ENCODE measurements at regions not wholly inside any gene's neighbourhood (a gene's known extent, or its start where the extent isn't known, plus 50 kb on each side); places are given as distances from the start of the nearest gene placed in this dataset.
"Not testable (repeated sequence)": the region's sequence is repeated elsewhere in the genome, so short reads cannot be mapped to it uniquely, and the experiment has no call there.

DNA sequence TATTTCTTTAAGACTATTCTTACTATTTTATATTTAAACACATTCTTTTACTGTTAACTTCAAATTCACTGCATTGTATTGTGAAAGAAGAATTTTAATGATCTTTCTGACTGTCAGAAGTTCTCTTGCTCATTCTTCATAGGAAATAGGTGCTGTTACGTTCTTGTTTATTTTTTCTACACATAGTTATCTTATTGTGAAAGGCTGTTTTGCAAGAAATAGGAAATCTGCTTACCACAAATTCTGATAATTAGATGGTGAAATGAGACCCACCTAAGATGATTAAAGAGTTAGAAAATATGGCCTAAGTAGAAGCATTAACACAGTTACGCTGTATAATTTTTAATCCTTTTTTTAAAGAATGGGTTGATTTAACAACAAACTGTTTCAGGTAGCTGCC is 316.1 kb upstream of the ZFP42 start:
- H3K27ac ChIP-seq = no peak overlapping the region

DNA sequence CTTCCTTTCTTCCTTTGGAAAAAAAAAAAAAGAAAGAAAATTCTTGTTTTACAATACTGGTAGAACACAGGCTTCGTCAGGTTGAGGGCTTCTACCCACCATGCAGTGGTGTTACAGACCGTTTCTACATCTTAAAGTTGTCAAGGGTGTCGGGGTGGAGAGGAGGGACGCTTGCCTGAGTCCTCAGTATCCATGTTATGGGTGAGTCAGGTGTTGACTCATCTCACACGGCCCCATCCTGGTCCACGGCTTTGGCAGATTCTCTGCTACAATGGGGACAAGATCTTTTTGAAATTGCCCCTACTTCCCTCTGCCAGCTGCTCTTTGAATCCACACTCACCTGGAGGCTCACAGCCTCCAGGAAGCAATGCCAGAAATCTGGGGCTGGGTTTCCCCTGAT is 310.3 kb upstream of the ZFP42 start:
- TF ChIP-seq, protein P1, sequence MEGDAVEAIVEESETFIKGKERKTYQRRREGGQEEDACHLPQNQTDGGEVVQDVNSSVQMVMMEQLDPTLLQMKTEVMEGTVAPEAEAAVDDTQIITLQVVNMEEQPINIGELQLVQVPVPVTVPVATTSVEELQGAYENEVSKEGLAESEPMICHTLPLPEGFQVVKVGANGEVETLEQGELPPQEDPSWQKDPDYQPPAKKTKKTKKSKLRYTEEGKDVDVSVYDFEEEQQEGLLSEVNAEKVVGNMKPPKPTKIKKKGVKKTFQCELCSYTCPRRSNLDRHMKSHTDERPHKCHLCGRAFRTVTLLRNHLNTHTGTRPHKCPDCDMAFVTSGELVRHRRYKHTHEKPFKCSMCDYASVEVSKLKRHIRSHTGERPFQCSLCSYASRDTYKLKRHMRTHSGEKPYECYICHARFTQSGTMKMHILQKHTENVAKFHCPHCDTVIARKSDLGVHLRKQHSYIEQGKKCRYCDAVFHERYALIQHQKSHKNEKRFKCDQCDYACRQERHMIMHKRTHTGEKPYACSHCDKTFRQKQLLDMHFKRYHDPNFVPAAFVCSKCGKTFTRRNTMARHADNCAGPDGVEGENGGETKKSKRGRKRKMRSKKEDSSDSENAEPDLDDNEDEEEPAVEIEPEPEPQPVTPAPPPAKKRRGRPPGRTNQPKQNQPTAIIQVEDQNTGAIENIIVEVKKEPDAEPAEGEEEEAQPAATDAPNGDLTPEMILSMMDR (IDR thresholded peaks at IDR 0.05) = no peak
- H3K27ac ChIP-seq = no peak overlapping the region
- no peak overlapping the region for H3K4me3 ChIP-seq (ENCODE audit: low read depth in 1 of 2, low read length in 1 of 2)
- no peaks in the 10 kb centered on the region for H3K4me1 ChIP-seq (ENCODE audit: control insufficient read depth in 1 of 2, insufficient read depth in 1 of 2, low read depth in 1 of 2, low read length in 1 of 2)
- H3K9me3 ChIP-seq = no peaks in the 10 kb centered on the region
- no peaks in the 10 kb centered on the region for H3K36me3 ChIP-seq
- H3K27me3 ChIP-seq = no peaks in the 10 kb centered on the region

More for the DNA sequence above, 316.1 kb upstream of the ZFP42 start:
- H3K4me1 ChIP-seq (ENCODE audit: control insufficient read depth in 1 of 2, insufficient read depth in 1 of 2, low read depth in 1 of 2, low read length in 1 of 2) = no peaks in the 10 kb centered on the region
- no peaks in the 10 kb centered on the region for H3K9me3 ChIP-seq
- no peak overlapping the region for H3K4me3 ChIP-seq (ENCODE audit: low read depth in 1 of 2, low read length in 1 of 2)
- TF ChIP-seq, protein P1 (IDR thresholded peaks at IDR 0.05) = no peak
- H3K27me3 ChIP-seq = no peaks in the 10 kb centered on the region
- no peaks in the 10 kb centered on the region for H3K36me3 ChIP-seq

DNA sequence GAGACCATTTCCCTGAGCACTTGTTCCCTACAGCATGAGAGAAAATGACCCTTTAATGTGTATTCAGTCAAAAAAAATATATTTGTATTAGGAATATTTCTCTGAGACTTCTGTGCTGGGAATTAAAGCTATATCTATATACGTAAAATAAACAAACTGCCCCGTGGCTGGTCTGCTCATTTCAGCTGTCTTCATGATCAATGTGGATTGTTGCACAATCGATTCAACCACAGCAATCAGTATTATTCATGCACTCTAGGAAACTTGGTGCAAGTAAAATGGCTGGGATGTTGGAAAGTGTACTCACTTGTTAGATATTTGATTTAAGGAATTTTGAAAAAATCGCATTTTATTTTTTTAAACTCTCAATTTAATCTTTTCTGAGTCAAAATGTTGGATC is 307.9 kb upstream of the ZFP42 start:
- Histone ChIP-seq H3K27ac (no peak overlapping the region), H3K36me3 (no peaks in the 10 kb centered on the region), H3K27me3 (no peaks in the 10 kb centered on the region), H3K4me1 (ENCODE audit: control insufficient read depth in 1 of 2, insufficient read depth in 1 of 2, low read depth in 1 of 2, low read length in 1 of 2) (no peaks in the 10 kb centered on the region), H3K4me3 (ENCODE audit: low read depth in 1 of 2, low read length in 1 of 2) (no peak overlapping the region), H3K9me3 (no peaks in the 10 kb centered on the region)
- TF ChIP-seq, protein P1 (IDR thresholded peaks at IDR 0.05) = no peak

DNA sequence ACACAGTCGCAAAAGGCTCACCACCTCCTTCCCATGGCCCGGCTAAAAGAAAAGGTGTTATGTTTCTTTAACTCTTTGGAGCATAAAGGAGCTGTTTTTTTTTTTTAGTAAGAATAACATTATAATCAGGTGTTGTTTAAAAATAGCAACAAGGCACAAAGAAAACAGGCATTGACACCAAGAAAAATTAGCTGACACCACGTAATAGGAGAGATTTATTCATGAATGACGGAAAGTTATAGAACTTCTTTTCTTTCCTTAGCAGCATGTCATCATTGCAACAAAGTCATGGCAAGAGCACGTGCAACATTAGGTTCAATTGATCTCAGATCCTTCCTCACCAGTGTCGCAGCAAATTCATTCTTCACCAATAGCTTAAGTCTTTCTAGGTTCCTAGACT is 302.9 kb upstream of the ZFP42 start:
- Histone ChIP-seq H3K27ac (no peak overlapping the region), H3K4me1 (ENCODE audit: control insufficient read depth in 1 of 2, insufficient read depth in 1 of 2, low read depth in 1 of 2, low read length in 1 of 2) (no peaks in the 10 kb centered on the region), H3K4me3 (ENCODE audit: low read depth in 1 of 2, low read length in 1 of 2) (no peak overlapping the region), H3K9me3 (no peaks in the 10 kb centered on the region), H3K27me3 (no peaks in the 10 kb centered on the region), H3K36me3 (no peaks in the 10 kb centered on the region)
- TF ChIP-seq, protein P1 (IDR thresholded peaks at IDR 0.05) = no peak

DNA sequence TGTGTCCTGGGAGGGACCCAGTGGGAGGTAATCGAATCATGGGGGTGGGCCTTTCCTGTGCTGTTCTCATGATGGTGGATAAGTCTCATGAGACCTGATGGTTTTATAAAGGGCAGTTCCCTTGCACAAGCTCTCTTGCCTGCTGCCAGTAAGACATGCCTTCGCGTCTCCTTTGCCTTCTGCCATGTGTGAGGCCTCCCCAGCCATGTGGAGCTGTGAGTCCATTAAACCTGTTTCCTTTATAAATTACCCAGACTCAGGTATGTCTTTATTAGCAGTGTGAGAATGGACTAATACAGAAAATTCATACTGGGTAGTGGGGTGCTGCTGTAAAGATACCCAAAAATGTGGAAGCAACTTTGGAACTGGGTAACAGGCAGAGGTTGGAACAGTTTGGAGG is 300.0 kb upstream of the ZFP42 start:
- not testable (repeated sequence) for H3K36me3 ChIP-seq; H3K27ac ChIP-seq; H3K4me1 ChIP-seq (ENCODE audit: control insufficient read depth in 1 of 2, insufficient read depth in 1 of 2, low read depth in 1 of 2, low read length in 1 of 2); H3K27me3 ChIP-seq; H3K9me3 ChIP-seq; H3K4me3 ChIP-seq (ENCODE audit: low read depth in 1 of 2, low read length in 1 of 2)

DNA sequence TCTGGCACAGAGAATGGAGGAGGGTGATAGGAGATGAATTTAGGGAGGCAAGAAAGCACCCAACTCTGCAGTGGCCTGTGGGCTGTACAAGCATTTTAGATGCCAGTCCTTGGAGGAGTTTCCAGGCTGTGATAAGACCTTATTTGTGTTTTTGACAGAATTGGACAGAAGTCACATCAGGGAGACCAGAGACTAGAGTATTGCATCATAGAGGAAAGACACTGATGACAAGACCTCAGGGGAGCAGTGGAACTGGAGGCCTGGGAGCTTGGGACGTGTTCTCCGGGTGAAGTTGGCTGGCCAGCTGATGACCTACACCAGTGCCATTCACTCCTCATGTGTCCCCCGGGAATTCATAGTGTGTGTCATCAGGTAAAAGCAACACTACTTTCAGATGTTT is 284.0 kb upstream of the ZFP42 start:
- TF ChIP-seq, protein P1 (IDR thresholded peaks at IDR 0.05) = no peak
- no peaks in the 10 kb centered on the region for H3K36me3 ChIP-seq
- H3K9me3 ChIP-seq = no peaks in the 10 kb centered on the region
- no peaks in the 10 kb centered on the region for H3K4me1 ChIP-seq (ENCODE audit: control insufficient read depth in 1 of 2, insufficient read depth in 1 of 2, low read depth in 1 of 2, low read length in 1 of 2)
- H3K27me3 ChIP-seq = no peaks in the 10 kb centered on the region
- H3K4me3 ChIP-seq (ENCODE audit: low read depth in 1 of 2, low read length in 1 of 2) = no peak overlapping the region
- no peak overlapping the region for H3K27ac ChIP-seq

Measured in neutrophil (primary cell).